Activated CD4-positive, alpha-beta T cell treated with anti-CD3 and anti-CD28 coated beads, Interleukin-2, amount 10 ng/mL, durations not matched to agents 7 days and 5 days (primary cell): ENCODE measurements at regions not wholly inside any gene's neighbourhood (a gene's known extent, or its start where the extent isn't known, plus 50 kb on each side); places are given as distances from the start of the nearest gene placed in this dataset.

Experiments
- CTCF ChIA-PET: fragments of 350-600 bp; sonication (Branson Sonifier 250); formaldehyde crosslinking; loops from one replicate; lab custom pipeline; 2021; ENCODE audit warnings: antibody characterized with exemption; lab: Charles Lee
- POLR2A ChIA-PET: fragments of 350-600 bp; sonication (Branson Sonifier 250); formaldehyde crosslinking; loops from one replicate; lab custom pipeline; 2021; ENCODE audit warnings: antibody characterized with exemption; lab: Charles Lee
- DNase-seq: peaks from one replicate; pipeline ENCODE4 v3.0.0-alpha.2; 2020
- H3K27ac Mint-ChIP-seq: one replicate; pipeline ENCODE4 v1.8.0; 2021; ENCODE audit warnings: mild to moderate bottlenecking, moderate library complexity, mixed read lengths
- H3K27me3 Mint-ChIP-seq: one replicate; pipeline ENCODE4 v1.8.0; 2021; ENCODE audit warnings: mixed read lengths
- H3K36me3 Mint-ChIP-seq: one replicate; pipeline ENCODE4 v1.8.0; 2021; ENCODE audit warnings: low read depth, mixed read lengths
- H3K4me1 Mint-ChIP-seq: one replicate; pipeline ENCODE4 v1.8.0; 2021; ENCODE audit warnings: mixed read lengths
- H3K4me3 Mint-ChIP-seq: one replicate; pipeline ENCODE4 v1.8.0; 2021; ENCODE audit warnings: mild to moderate bottlenecking, moderate library complexity, mixed read lengths
- H3K9me3 Mint-ChIP-seq: one replicate; pipeline ENCODE4 v1.8.0; 2021; ENCODE audit warnings: mixed read lengths

DNA sequence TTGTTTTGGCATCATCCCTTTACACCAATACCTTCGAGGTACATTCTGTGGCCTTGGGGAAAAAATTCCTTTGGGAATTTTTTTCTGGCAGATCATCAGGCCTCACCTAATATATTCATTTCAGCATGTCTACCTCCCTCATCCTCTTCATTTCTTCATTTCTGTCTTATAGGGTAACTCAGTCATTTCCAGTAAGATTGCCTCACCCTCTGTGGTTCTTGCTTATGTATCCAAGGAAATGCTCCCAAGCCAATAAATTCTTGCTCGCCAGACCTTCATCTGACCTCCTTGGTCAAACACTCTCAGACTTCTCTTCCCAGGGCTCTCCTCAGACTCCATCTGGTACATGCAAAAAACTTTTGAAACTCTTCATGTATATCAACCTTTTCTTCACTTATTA is 265.6 kb downstream of the TMX3 start:
- H3K4me1 Mint-ChIP-seq: no peaks in the 10 kb centered on the region
- no peak overlapping the region for H3K4me3 Mint-ChIP-seq
- POLR2A ChIA-PET: no interaction called here

GRCh38 chr18:68448736-68449135 is 266.2 kb downstream of the TMX3 start:
- POLR2A ChIA-PET: no interaction called here
- no peaks in the 10 kb centered on the region for H3K9me3 Mint-ChIP-seq

More for the DNA sequence above, 265.6 kb downstream of the TMX3 start:
- Mint-ChIP-seq H3K27ac (no peak overlapping the region), H3K9me3 (no peaks in the 10 kb centered on the region), H3K27me3 (peaks cover 1% of the 10 kb centered on the region), H3K36me3 (no peaks in the 10 kb centered on the region)
- no peak for DNase-seq
- CTCF ChIA-PET: no interaction called here

DNA sequence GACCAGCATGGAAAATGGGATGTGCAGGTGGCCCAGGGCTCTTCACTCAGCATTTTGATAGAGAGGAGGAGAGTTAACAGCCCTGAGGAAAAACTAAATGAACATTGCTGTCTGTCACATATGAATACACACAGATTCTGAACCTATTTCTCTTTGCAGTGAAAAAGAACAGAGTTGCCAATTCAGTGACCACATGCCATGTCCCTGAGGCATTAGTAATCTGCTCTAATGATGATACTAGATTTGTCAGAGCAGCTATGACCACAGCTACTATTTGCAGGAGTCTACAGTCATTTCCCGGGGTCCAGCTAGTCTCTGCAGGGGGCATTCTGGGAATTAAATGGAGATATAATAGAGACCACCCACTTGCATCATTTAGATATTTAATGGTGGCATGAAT is 267.6 kb downstream of the TMX3 start:
- peaks cover 1% of the 10 kb centered on the region for H3K27me3 Mint-ChIP-seq
- no peaks in the 10 kb centered on the region for H3K36me3 Mint-ChIP-seq
- DNase-seq: no peak
- H3K4me3 Mint-ChIP-seq: no peak overlapping the region
- ChIA-PET CTCF (no interaction called here), POLR2A (no interaction called here)
- no peaks in the 10 kb centered on the region for H3K9me3 Mint-ChIP-seq
- no peak overlapping the region for H3K27ac Mint-ChIP-seq
- no peaks in the 10 kb centered on the region for H3K4me1 Mint-ChIP-seq

More at GRCh38 chr18:68448736-68449135, 266.2 kb downstream of the TMX3 start:
- H3K27ac Mint-ChIP-seq: no peak overlapping the region
- no peak for DNase-seq
- H3K27me3 Mint-ChIP-seq: peaks cover 1% of the 10 kb centered on the region
- H3K36me3 Mint-ChIP-seq: no peaks in the 10 kb centered on the region
- no peak overlapping the region for H3K4me3 Mint-ChIP-seq
- H3K4me1 Mint-ChIP-seq: no peaks in the 10 kb centered on the region
- CTCF ChIA-PET: no interaction called here

DNA sequence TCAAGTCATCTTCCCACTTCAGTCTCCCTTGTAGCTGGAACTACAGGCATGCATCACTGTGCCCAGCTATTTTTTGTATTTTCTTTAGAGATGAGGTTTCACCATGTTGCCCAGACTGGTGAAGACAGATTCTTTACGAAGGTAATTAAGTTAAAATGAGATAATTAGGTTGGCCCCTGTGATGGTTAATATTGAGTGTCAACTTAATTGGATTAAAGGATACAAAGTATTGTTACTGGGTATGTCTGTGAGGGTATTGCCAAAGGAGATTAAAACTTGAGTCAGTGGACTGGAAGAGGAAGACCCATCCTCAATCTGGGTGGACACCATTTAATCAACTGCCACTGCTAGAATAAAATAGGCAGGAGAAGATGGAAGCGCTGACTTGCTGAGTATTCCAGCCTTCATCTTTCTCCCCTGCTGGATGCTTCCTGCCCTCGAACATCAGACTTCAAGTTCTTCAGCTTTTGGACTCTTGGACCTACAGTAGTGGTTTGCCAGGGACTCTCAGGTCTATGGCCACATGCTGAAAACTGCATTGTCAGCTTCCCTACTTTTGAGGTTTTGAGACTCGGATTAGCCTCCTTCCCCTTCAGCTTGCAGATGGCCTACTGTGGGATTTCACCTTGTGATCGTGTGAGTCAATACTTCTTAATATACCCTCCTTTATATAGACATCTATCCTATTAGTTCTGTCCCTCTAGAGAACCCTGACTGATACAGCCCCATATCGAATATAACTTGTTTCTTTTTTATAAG is 269.1 kb downstream of the TMX3 start:
- H3K4me3 Mint-ChIP-seq: no peak overlapping the region
- ChIA-PET POLR2A (no interaction called here), CTCF (no interaction called here)
- H3K4me1 Mint-ChIP-seq: no peaks in the 10 kb centered on the region
- H3K36me3 Mint-ChIP-seq: no peaks in the 10 kb centered on the region
- H3K27me3 Mint-ChIP-seq: peaks cover 1% of the 10 kb centered on the region
- peaks cover 2% of the 10 kb centered on the region for H3K9me3 Mint-ChIP-seq
- H3K27ac Mint-ChIP-seq: no peak overlapping the region
- no peak for DNase-seq

- no peak for DNase-seq
- no peaks in the 10 kb centered on the region for H3K4me1 Mint-ChIP-seq
- POLR2A ChIA-PET: no interaction called here
These were observed 269.8 kb downstream of the TMX3 start for GRCh38 chr18:68445136-68445535.

GRCh38 chr18:68441241-68441640 is 273.7 kb downstream of the TMX3 start:
- Mint-ChIP-seq H3K9me3 (peaks cover 2% of the 10 kb centered on the region), H3K36me3 (no peaks in the 10 kb centered on the region), H3K27ac (no peak overlapping the region), H3K4me3 (no peak overlapping the region), H3K4me1 (peaks cover 5% of the 10 kb centered on the region), H3K27me3 (no peaks in the 10 kb centered on the region)
- CTCF ChIA-PET: no interaction called here
- POLR2A ChIA-PET: no interaction called here
- no peak for DNase-seq

More at GRCh38 chr18:68445136-68445535, 269.8 kb downstream of the TMX3 start:
- Mint-ChIP-seq H3K27ac (no peak overlapping the region), H3K36me3 (no peaks in the 10 kb centered on the region), H3K27me3 (peaks cover 1% of the 10 kb centered on the region), H3K9me3 (peaks cover 2% of the 10 kb centered on the region), H3K4me3 (no peak overlapping the region)
- CTCF ChIA-PET: no interaction called here

- Mint-ChIP-seq H3K4me1 (peaks cover 6% of the 10 kb centered on the region), H3K9me3 (peaks cover 2% of the 10 kb centered on the region), H3K36me3 (no peaks in the 10 kb centered on the region), H3K27me3 (no peaks in the 10 kb centered on the region), H3K27ac (no peak overlapping the region), H3K4me3 (no peak overlapping the region)
- ChIA-PET CTCF (no interaction called here), POLR2A (no interaction called here)
- no peak for DNase-seq
These were observed 274.5 kb downstream of the TMX3 start for GRCh38 chr18:68440433-68440832.

GRCh38 chr18:68439642-68440041 is 275.3 kb downstream of the TMX3 start:
- DNase-seq: no peak
- no peak overlapping the region for H3K27ac Mint-ChIP-seq
- H3K4me1 Mint-ChIP-seq: peaks cover 6% of the 10 kb centered on the region
- peaks cover 2% of the 10 kb centered on the region for H3K9me3 Mint-ChIP-seq
- CTCF ChIA-PET: no interaction called here
- no peak overlapping the region for H3K4me3 Mint-ChIP-seq
- H3K36me3 Mint-ChIP-seq: no peaks in the 10 kb centered on the region
- POLR2A ChIA-PET: no interaction called here
- no peaks in the 10 kb centered on the region for H3K27me3 Mint-ChIP-seq

GRCh38 chr18:68438983-68439382 is 275.9 kb downstream of the TMX3 start:
- DNase-seq: no peak
- POLR2A ChIA-PET: no interaction called here
- CTCF ChIA-PET: no interaction called here
- H3K9me3 Mint-ChIP-seq: peaks cover 2% of the 10 kb centered on the region
- no peaks in the 10 kb centered on the region for H3K27me3 Mint-ChIP-seq
- H3K4me3 Mint-ChIP-seq: no peak overlapping the region
- peaks cover 6% of the 10 kb centered on the region for H3K4me1 Mint-ChIP-seq
- no peaks in the 10 kb centered on the region for H3K36me3 Mint-ChIP-seq
- no peak overlapping the region for H3K27ac Mint-ChIP-seq

DNA sequence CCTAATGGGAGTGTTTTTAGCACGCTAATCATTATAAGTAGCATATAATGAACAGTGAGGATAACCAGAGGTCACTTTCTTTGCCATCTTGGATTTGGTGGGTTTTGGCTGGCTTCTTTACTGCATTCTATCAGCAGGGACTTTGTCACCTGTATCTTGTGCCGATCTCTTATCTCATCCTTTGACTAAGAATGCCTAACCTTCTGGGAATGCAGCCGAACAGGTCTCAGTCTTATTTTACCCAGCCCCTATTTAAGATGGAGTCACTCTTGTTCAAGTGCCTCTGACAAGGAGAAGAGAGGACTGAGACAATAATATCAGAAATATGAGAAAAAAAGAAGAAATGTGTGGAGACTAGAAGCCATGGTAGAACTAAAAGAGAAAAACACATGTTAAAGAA is 276.4 kb downstream of the TMX3 start:
- POLR2A ChIA-PET: no interaction called here
- H3K27ac Mint-ChIP-seq: no peak overlapping the region
- CTCF ChIA-PET: no interaction called here

DNA sequence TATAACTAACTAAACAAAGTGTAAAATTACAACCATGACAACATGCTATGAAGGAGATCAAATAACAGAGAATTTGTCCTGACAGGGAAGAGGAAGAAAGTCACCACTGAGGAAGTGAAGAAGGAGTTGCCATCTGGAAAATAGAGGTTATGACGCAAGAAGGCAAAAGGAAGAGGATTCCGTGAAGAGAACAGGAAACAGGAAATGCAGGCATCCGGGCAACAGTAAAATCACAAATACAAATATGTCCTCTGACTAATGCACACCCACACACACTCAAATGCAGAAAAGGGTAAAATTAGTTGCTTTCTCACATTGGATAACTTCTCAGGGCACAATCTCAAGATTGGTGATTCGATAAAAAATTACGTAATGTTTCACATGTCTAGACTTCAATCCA is 278.4 kb downstream of the TMX3 start:
- H3K9me3 Mint-ChIP-seq: no peaks in the 10 kb centered on the region
- H3K4me3 Mint-ChIP-seq: no peak overlapping the region
- no peak for DNase-seq
- H3K27ac Mint-ChIP-seq: no peak overlapping the region
- ChIA-PET POLR2A (interaction anchor here (0.7 kb wide), 1 partner anchor 657 kb away, joined by 5 read pairs; no protein-coding TSS in a partner anchor), CTCF (no interaction called here)
- H3K27me3 Mint-ChIP-seq: no peaks in the 10 kb centered on the region
- H3K4me1 Mint-ChIP-seq: peaks cover 6% of the 10 kb centered on the region
- no peaks in the 10 kb centered on the region for H3K36me3 Mint-ChIP-seq

More for the DNA sequence above, 276.4 kb downstream of the TMX3 start:
- Mint-ChIP-seq H3K27me3 (no peaks in the 10 kb centered on the region), H3K9me3 (peaks cover 2% of the 10 kb centered on the region), H3K36me3 (no peaks in the 10 kb centered on the region), H3K4me3 (no peak overlapping the region), H3K4me1 (peaks cover 6% of the 10 kb centered on the region)
- DNase-seq: no peak

DNA sequence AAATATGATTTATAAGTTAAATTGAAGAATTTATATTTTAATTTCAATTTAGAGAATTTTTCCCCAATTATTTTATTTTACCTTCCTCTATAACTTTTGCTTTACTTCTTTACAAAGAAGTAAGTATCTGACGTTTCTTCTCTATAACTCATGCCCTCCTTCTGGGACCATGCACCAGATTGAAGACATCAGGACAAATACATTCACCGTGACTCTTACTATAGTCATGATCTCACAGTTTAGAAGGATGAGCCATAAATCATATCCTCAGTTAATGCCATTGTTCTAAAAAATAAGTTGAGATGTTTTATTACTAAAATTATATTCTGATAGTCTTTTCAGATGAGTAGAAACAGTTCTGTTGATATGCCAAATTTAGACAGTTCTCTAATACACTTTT is 279.3 kb downstream of the TMX3 start:
- ChIA-PET CTCF (no interaction called here), POLR2A (no interaction called here)
- Mint-ChIP-seq H3K4me1 (peaks cover 6% of the 10 kb centered on the region), H3K9me3 (no peaks in the 10 kb centered on the region), H3K27me3 (no peaks in the 10 kb centered on the region), H3K27ac (no peak overlapping the region), H3K36me3 (no peaks in the 10 kb centered on the region), H3K4me3 (no peak overlapping the region)
- DNase-seq: no peak

GRCh38 chr18:68431922-68432198 is 283.0 kb downstream of the TMX3 start:
- DNase-seq: no peak
- no peaks in the 10 kb centered on the region for H3K36me3 Mint-ChIP-seq
- H3K4me1 Mint-ChIP-seq: peaks cover 6% of the 10 kb centered on the region
- H3K4me3 Mint-ChIP-seq: no peak overlapping the region
- H3K9me3 Mint-ChIP-seq: no peaks in the 10 kb centered on the region
- ChIA-PET CTCF (no interaction called here), POLR2A (no interaction called here)
- H3K27me3 Mint-ChIP-seq: no peaks in the 10 kb centered on the region
- no peak overlapping the region for H3K27ac Mint-ChIP-seq
